HepG2 (cell line): ENCODE measurements at regions not wholly inside any gene's neighbourhood (a gene's known extent, or its start where the extent isn't known, plus 50 kb on each side); places are given as distances from the start of the nearest gene placed in this dataset.

ENCODE experiments used
- AGO2 ChIP-seq: fragments of 200-400 bp; formaldehyde crosslinking; optimal IDR thresholded peaks from 2 replicates; pipeline ENCODE3; 2017; ENCODE audit warnings: mild to moderate bottlenecking, low read depth, low read length, moderate library complexity
- EEA1 ChIP-seq: sonication (generic); formaldehyde crosslinking; IDR thresholded peaks from 2 replicates; pipeline ENCODE4 v1.5.1; 2020; ENCODE audit warnings: mild to moderate bottlenecking, missing genetic modification reagents, borderline replicate concordance
- FOSL2 ChIP-seq: sonication (generic); formaldehyde crosslinking; IDR thresholded peaks from 2 replicates; pipeline ENCODE4 v1.4.0; 2020; ENCODE audit warnings: missing genetic modification reagents
- JDP2 ChIP-seq: sonication (generic); formaldehyde crosslinking; IDR thresholded peaks from 2 replicates; pipeline ENCODE4 v1.8.1; 2022; ENCODE audit warnings: missing genetic modification reagents, borderline replicate concordance
- PITX1 ChIP-seq: sonication (generic); formaldehyde crosslinking; IDR thresholded peaks from 2 replicates; pipeline ENCODE4 v1.5.1; 2020; ENCODE audit warnings: mild to moderate bottlenecking, missing genetic modification reagents
- REL ChIP-seq: sonication (generic); formaldehyde crosslinking; conservative IDR thresholded peaks from 2 replicates; pipeline ENCODE4 v1.8.0; 2022; ENCODE audit warnings: mild to moderate bottlenecking, missing genetic modification reagents, moderate library complexity
- TP53 ChIP-seq: sonication (generic); formaldehyde crosslinking; conservative IDR thresholded peaks from 2 replicates; pipeline ENCODE4 v1.4.0; 2020; ENCODE audit warnings: missing genetic modification reagents
- ZNF136 ChIP-seq: sonication (generic); formaldehyde crosslinking; IDR thresholded peaks from 2 replicates; pipeline ENCODE4 v1.8.1; 2022; ENCODE audit warnings: low read depth, mild to moderate bottlenecking, moderate library complexity, missing genetic modification reagents
- ZNF577 ChIP-seq: sonication (generic); formaldehyde crosslinking; IDR thresholded peaks from 2 replicates; pipeline ENCODE4 v1.4.0; 2020; ENCODE audit warnings: mild to moderate bottlenecking, low read depth, missing genetic modification reagents, borderline replicate concordance
- ZNF616 ChIP-seq: sonication (generic); formaldehyde crosslinking; IDR thresholded peaks from 2 replicates; pipeline ENCODE4 v1.5.0; 2020; ENCODE audit warnings: low read depth, mild to moderate bottlenecking, missing genetic modification reagents
- ZNF660 ChIP-seq: sonication (generic); formaldehyde crosslinking; IDR thresholded peaks from 2 replicates; pipeline ENCODE4 v1.5.1; 2020; ENCODE audit warnings: mild to moderate bottlenecking, low read depth, missing genetic modification reagents, borderline replicate concordance
- ZNF776 ChIP-seq: sonication (generic); formaldehyde crosslinking; IDR thresholded peaks from 2 replicates; pipeline ENCODE4 v1.4.0; 2020; ENCODE audit warnings: mild to moderate bottlenecking, missing genetic modification reagents
- ZSCAN21 ChIP-seq: sonication (generic); formaldehyde crosslinking; IDR thresholded peaks from 2 replicates; pipeline ENCODE4 v1.8.0; 2022; ENCODE audit warnings: mild to moderate bottlenecking, missing genetic modification reagents, moderate library complexity, borderline replicate concordance
- TF ChIP-seq, protein P1 (sequence below), 2 experiments: sonication (generic) in 1 of 2; formaldehyde crosslinking in 1 of 2; IDR thresholded peaks; 2 replicates each; pipeline versions ENCODE4 v1.4.0 to v1.6.1; 2018 to 2020; ENCODE audit warnings: missing genetic modification reagents in 2 of 2, borderline replicate concordance in 1 of 2, low read depth in 1 of 2, mild to moderate bottlenecking in 1 of 2, missing biosample characterization in 1 of 2

DNA sequence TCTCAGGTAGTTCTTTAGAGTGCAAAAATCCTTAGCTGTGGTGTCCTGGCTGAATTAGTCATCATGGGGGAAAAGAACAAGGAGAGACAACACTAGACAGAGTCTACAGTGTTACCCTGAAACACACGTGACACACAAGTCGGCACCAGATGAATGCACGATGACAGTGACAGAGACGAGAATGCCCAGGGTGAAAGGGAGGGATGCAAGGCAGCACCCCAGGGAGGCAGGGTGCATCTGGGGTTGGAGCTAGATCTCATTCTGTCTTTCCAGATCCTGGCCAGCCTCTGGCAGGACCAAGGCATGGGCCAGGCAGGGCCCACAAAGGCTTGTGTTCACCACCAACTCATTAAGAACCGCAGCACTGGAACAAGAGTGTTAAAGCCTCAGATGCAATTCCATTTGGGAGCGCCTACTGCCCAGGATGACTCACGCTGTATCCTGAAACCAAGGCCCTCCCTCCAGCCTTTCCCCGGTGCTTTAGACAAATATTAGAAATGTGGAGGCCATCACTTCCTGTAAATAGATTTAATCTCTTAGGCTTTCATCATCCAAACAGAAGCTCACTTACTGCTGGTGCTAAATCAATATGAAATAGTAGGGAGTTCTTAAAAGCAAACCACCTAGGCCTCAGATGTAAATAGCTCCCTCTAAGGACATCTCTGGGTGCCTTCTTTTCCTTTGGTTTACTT is 56.1 kb downstream of the IRX2 start (continued):
- TF ChIP-seq ZSCAN21 (CRISPR knock-in tag) (no peak), REL (CRISPR knock-in tag) (no peak), FOSL2 (CRISPR knock-in tag) (peak; percentile 89), TP53 (no peak), ZNF660 (CRISPR knock-in tag) (no peak), PITX1 (CRISPR knock-in tag) (no peak), ZNF616 (CRISPR knock-in tag) (no peak), ZNF136 (CRISPR knock-in tag) (no peak), JDP2 (no peak), AGO2 (no peak), ZNF577 (CRISPR knock-in tag) (no peak), EEA1 (CRISPR knock-in tag) (no peak), ZNF776 (no peak)
- TF ChIP-seq, protein P1, sequence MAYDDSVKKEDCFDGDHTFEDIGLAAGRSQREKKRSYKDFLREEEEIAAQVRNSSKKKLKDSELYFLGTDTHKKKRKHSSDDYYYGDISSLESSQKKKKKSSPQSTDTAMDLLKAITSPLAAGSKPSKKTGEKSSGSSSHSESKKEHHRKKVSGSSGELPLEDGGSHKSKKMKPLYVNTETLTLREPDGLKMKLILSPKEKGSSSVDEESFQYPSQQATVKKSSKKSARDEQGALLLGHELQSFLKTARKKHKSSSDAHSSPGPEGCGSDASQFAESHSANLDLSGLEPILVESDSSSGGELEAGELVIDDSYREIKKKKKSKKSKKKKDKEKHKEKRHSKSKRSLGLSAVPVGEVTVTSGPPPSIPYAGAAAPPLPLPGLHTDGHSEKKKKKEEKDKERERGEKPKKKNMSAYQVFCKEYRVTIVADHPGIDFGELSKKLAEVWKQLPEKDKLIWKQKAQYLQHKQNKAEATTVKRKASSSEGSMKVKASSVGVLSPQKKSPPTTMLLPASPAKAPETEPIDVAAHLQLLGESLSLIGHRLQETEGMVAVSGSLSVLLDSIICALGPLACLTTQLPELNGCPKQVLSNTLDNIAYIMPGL (CRISPR knock-in tag; IDR thresholded peaks at IDR 0.05; ENCODE audit: borderline replicate concordance in 1 of 2, low read depth in 1 of 2), result no peak
